NCI-H69 (cell line): ENCODE measurements at regions not wholly inside any gene's neighbourhood (a gene's known extent, or its start where the extent isn't known, plus 50 kb on each side); places are given as distances from the start of the nearest gene placed in this dataset.

Source experiments
- DNase-seq: peaks from one replicate; lab custom pipeline; 2025; lab: John Stamatoyannopoulos, UW

GRCh38 chr7:47221826-47222225 lies 360.1 kb downstream of the TNS3 start:
- no peak for DNase-seq

- no peak for DNase-seq
Observed at GRCh38 chr7:47218378-47219176, 363.3 kb downstream of the TNS3 start.

GRCh38 chr7:47217570-47218360 lies 364.1 kb downstream of the TNS3 start:
- DNase-seq, result no peak

- no peak for DNase-seq
Observed at GRCh38 chr7:47217086-47217485, 364.8 kb downstream of the TNS3 start.

GRCh38 chr7:47216439-47216838 lies 365.5 kb downstream of the TNS3 start:
- no peak for DNase-seq

GRCh38 chr7:47215640-47216039 lies 366.3 kb downstream of the TNS3 start:
- no peak for DNase-seq

- DNase-seq, result no peak
Observed at GRCh38 chr7:47215049-47215448, 366.9 kb downstream of the TNS3 start.

GRCh38 chr7:47213276-47213675 lies 368.6 kb downstream of the TNS3 start:
- no peak for DNase-seq

- DNase-seq, result no peak
Observed at GRCh38 chr7:47211519-47211973, 370.4 kb downstream of the TNS3 start.

GRCh38 chr7:47210281-47210854 lies 371.5 kb downstream of the TNS3 start:
- DNase-seq, result no peak

- no peak for DNase-seq
Observed at GRCh38 chr7:47207956-47208355, 374.0 kb downstream of the TNS3 start.

GRCh38 chr7:47204709-47205108 lies 377.2 kb downstream of the TNS3 start:
- no peak for DNase-seq

GRCh38 chr7:47202146-47202783 lies 379.6 kb downstream of the TNS3 start:
- DNase-seq, result no peak

GRCh38 chr7:47198159-47198558 lies 383.8 kb downstream of the TNS3 start:
- DNase-seq, result no peak

- DNase-seq, result no peak
Observed at GRCh38 chr7:47197486-47197885, 384.4 kb downstream of the TNS3 start.

- DNase-seq, result no peak
Observed at GRCh38 chr7:47196737-47197136, 385.2 kb downstream of the TNS3 start.

GRCh38 chr7:47196106-47196645 lies 385.7 kb downstream of the TNS3 start:
- no peak for DNase-seq

GRCh38 chr7:47195641-47196040 lies 386.3 kb downstream of the TNS3 start:
- DNase-seq, result peak; percentile 19

GRCh38 chr7:47194516-47195057 lies 387.3 kb downstream of the TNS3 start:
- no peak for DNase-seq

GRCh38 chr7:47192978-47193377 lies 388.9 kb downstream of the TNS3 start:
- DNase-seq, result no peak

GRCh38 chr7:47191876-47192291 lies 390.0 kb downstream of the TNS3 start:
- DNase-seq, result no peak

- no peak for DNase-seq
Observed at GRCh38 chr7:47191316-47191715, 390.6 kb downstream of the TNS3 start.
